Heart right ventricle (tissue), 16 donors: ENCODE measurements at regions not wholly inside any gene's neighbourhood (a gene's known extent, or its start where the extent isn't known, plus 50 kb on each side); places are given as distances from the start of the nearest gene placed in this dataset.

Experiments used
- ATAC-seq, 8 donors: fragments of 200-7000 bp; cut with Tn5 transposase; one replicate each; pipeline ENCODE4 v1.9.1; 2020; ENCODE audit warnings: mild to moderate bottlenecking in 8 of 8, moderate library complexity in 8 of 8, moderate number of reproducible peaks in 1 of 8
- DNase-seq, 2 donors: peaks; one replicate each; pipeline ENCODE4 v3.0.0-alpha.2; 2020
- H3K27ac ChIP-seq, 10 donors: fragments of 200-600 bp; sonication (generic) in 2 of 10; one replicate each; pipeline versions ENCODE4 v1.5.0 to v1.8.0; 2020 to 2022; ENCODE audit warnings: mild to moderate bottlenecking in 3 of 10
- H3K27me3 ChIP-seq, 7 donors: fragments of 200-600 bp; one replicate each; pipeline ENCODE4 v1.8.0; 2021 to 2022; ENCODE audit warnings: mild to moderate bottlenecking in 2 of 7
- H3K36me3 ChIP-seq, 9 donors: fragments of 200-600 bp; sonication (generic) in 1 of 9; one replicate each; pipeline versions ENCODE4 v1.5.0 to v1.8.0; 2020 to 2022; ENCODE audit warnings: mild to moderate bottlenecking in 2 of 9
- H3K4me1 ChIP-seq, 9 donors: fragments of 200-600 bp; sonication (generic) in 1 of 9; one replicate each; pipeline versions ENCODE4 v1.5.0 to v1.8.0; 2020 to 2022; ENCODE audit warnings: mild to moderate bottlenecking in 4 of 9
- H3K4me3 ChIP-seq, 10 donors: fragments of 200-600 bp; sonication (generic) in 2 of 10; one replicate each; pipeline versions ENCODE4 v1.5.0 to v1.8.0; 2020 to 2022; ENCODE audit warnings: mild to moderate bottlenecking in 7 of 10, moderate library complexity in 2 of 10
- H3K9me3 ChIP-seq, 11 donors: fragments of 200-600 bp in 10 of 11; sonication (generic) in 2 of 11; one replicate each; pipeline versions ENCODE4 v1.5.0 to v1.8.0; 2013 to 2022; ENCODE audit warnings: mild to moderate bottlenecking in 2 of 11, control low read depth in 1 of 11, moderate library complexity in 1 of 11
- WGBS, 2 donors: extraction: QIAGEN DNeasy Blood & Tissue Kit; methylation state at CpG; one replicate each; pipeline ENCODE4 v1.1.7; 2013; ENCODE audit warnings: inconsistent platforms in 1 of 2; 5-methylcytosine and 5-hydroxymethylcytosine counted together
- intact Hi-C, 10 donors: fragments of 100-400 bp; cut with DNase I; formaldehyde crosslinking; loops; one replicate each; pipeline versions ENCODE4 v1.11.1 to v1.14.2; 2022
- TF ChIP-seq, protein P1 (sequence below), 9 donors: fragments of 200-600 bp; sonication (generic) in 2 of 9; IDR thresholded peaks; one replicate each; pipeline versions ENCODE4 v1.5.0 to v1.8.0; 2021 to 2022; ENCODE audit warnings: antibody characterized with exemption in 9 of 9, mild to moderate bottlenecking in 5 of 9, moderate library complexity in 1 of 9
- donor health status: Arrhythmogenic right ventricular cardiomyopathy.
- donor health status: ischemic (EF 13 %, LVEDD 7.1; RV severe dilation, severe dysfunction).
- donor health status: healthy with polysubstance abuse.
- donor health status: DM: no; HTN: yes; CAD: no.
- donor health status: DM: no; HTN: no; CAD: no.
- donor health status: ischemic (EF 25% LVEDD 6.9; RV normal size, moderate dysfunction).
- donor health status: ischemic (EF 25% LVEDD 5.7; RV mildly dilated, moderate dysfunction).
- donor health status: healthy.
- donor health status: DM: yes; HTN: yes; CAD: no.
- donor health status: Ischemic cardiomyopathy.
- donor health status: ischemic (EF 35%, LVEDD 5.7; RV mildly dilated, moderate dysfunction).
- donor health status: nonischemic (EF 11% LVEDD 7.7; RV severe dilation, severe dysfunction).
- donor health status: DM: yes; HTN: yes; CAD: no.
- donor health status: PGD.
- donor health status: ischemic (EF 29% LVEDD 5.4; RV normal size, mild dysfunction).
- donor health status: nonischemic (EF 23%, LVEDD 6.1; RV moderate dilation, normal function).

DNA sequence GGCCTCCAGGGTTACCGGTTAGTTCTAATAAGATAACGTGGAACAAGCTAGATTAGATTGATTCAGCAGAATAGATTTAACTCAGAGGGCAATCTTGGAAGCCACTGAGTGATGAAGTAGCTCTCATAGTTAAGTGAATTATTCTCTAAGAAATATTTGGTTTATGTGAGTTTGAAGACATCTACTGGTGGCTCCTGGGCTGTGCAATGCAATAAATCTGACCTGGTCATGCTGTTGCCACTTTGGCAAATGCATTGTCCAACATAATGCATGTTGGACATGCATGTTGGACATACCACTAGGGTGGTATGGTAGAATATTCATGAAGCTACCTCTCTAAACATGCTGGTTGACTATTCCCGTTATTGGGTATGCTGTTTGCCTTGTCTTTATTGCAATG lies 493.7 kb upstream of the VRK2 start:
- TF ChIP-seq, protein P1, sequence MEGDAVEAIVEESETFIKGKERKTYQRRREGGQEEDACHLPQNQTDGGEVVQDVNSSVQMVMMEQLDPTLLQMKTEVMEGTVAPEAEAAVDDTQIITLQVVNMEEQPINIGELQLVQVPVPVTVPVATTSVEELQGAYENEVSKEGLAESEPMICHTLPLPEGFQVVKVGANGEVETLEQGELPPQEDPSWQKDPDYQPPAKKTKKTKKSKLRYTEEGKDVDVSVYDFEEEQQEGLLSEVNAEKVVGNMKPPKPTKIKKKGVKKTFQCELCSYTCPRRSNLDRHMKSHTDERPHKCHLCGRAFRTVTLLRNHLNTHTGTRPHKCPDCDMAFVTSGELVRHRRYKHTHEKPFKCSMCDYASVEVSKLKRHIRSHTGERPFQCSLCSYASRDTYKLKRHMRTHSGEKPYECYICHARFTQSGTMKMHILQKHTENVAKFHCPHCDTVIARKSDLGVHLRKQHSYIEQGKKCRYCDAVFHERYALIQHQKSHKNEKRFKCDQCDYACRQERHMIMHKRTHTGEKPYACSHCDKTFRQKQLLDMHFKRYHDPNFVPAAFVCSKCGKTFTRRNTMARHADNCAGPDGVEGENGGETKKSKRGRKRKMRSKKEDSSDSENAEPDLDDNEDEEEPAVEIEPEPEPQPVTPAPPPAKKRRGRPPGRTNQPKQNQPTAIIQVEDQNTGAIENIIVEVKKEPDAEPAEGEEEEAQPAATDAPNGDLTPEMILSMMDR (IDR thresholded peaks at IDR 0.05) = no peak
- Histone ChIP-seq H3K4me1 (no peaks in the 10 kb centered on the region), H3K27me3 (no peaks in the 10 kb centered on the region), H3K9me3 (peaks cover 0 to 32% (median 8%) of the 10 kb centered on the region in 11 donors), H3K36me3 (no peaks in the 10 kb centered on the region), H3K4me3 (no peak overlapping the region), H3K27ac (no peak overlapping the region)
- DNase-seq (no peak), ATAC-seq (no peak)
- intact Hi-C loops = no loop called here
- 82 to 88% methylated on average over 3 of the region's 3 CpGs for WGBS, 2 donors

DNA sequence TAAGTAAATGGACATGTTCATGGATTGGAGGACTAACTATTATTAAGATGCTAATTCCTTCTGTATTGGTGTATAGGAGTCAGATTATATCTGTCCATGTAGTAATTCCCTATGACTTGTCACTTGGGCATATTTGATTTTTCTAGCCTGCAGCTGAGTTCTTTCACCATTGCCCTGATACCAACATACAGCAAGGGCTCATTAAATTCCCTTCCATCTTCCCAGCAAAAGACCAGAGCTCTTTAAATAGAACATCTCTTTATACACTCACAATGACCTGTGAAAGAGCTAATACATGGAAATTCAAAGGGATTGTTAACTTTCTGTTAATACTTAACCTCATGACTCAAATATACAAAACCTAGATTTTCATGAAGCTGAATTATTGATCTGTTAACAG lies 492.3 kb upstream of the VRK2 start:
- H3K4me1 ChIP-seq = no peaks in the 10 kb centered on the region

GRCh38 chr2:57558312-57558711 lies 488.3 kb upstream of the VRK2 start:
- peaks cover 0 to 14% (median 0%) of the 10 kb centered on the region in 11 donors for H3K9me3 ChIP-seq
- intact Hi-C loops = no loop called here
- TF ChIP-seq, protein P1 (IDR thresholded peaks at IDR 0.05) = no peak
- DNase-seq = no peak
- no peak overlapping the region for H3K27ac ChIP-seq
- no peaks in the 10 kb centered on the region for H3K4me1 ChIP-seq
- H3K27me3 ChIP-seq = no peaks in the 10 kb centered on the region
- WGBS, 2 donors = 82 to 85% methylated on average over 5 of the region's 5 CpGs
- no peaks in the 10 kb centered on the region for H3K36me3 ChIP-seq
- no peak overlapping the region for H3K4me3 ChIP-seq
- ATAC-seq = no peak

More for the DNA sequence above, 492.3 kb upstream of the VRK2 start:
- Histone ChIP-seq H3K4me3 (no peak overlapping the region), H3K27me3 (no peaks in the 10 kb centered on the region), H3K36me3 (no peaks in the 10 kb centered on the region), H3K27ac (no peak overlapping the region), H3K9me3 (peaks cover 0 to 32% (median 8%) of the 10 kb centered on the region in 11 donors)
- intact Hi-C loops = no loop called here
- TF ChIP-seq, protein P1 (IDR thresholded peaks at IDR 0.05) = no peak
- ATAC-seq = no peak
- no peak for DNase-seq

- intact Hi-C loops = no loop called here
- ATAC-seq = no peak
- Histone ChIP-seq H3K27ac (no peak overlapping the region), H3K36me3 (no peaks in the 10 kb centered on the region), H3K4me3 (no peak overlapping the region), H3K27me3 (no peaks in the 10 kb centered on the region), H3K9me3 (peaks cover 0 to 3% (median 0%) of the 10 kb centered on the region in 11 donors), H3K4me1 (no peaks in the 10 kb centered on the region)
- WGBS, 2 donors = 70 to 75% methylated on average over 1 of the region's 1 CpG
- no peak for DNase-seq
- TF ChIP-seq, protein P1 (IDR thresholded peaks at IDR 0.05) = no peak
These were observed 484.1 kb upstream of the VRK2 start for GRCh38 chr2:57562495-57562894.
